ENCODE measurements at regions not wholly inside any gene's neighbourhood (a gene's known extent, or its start where the extent isn't known, plus 50 kb on each side); places are given as distances from the start of the nearest gene placed in this dataset.

- TF ChIP-seq, protein P1, sequence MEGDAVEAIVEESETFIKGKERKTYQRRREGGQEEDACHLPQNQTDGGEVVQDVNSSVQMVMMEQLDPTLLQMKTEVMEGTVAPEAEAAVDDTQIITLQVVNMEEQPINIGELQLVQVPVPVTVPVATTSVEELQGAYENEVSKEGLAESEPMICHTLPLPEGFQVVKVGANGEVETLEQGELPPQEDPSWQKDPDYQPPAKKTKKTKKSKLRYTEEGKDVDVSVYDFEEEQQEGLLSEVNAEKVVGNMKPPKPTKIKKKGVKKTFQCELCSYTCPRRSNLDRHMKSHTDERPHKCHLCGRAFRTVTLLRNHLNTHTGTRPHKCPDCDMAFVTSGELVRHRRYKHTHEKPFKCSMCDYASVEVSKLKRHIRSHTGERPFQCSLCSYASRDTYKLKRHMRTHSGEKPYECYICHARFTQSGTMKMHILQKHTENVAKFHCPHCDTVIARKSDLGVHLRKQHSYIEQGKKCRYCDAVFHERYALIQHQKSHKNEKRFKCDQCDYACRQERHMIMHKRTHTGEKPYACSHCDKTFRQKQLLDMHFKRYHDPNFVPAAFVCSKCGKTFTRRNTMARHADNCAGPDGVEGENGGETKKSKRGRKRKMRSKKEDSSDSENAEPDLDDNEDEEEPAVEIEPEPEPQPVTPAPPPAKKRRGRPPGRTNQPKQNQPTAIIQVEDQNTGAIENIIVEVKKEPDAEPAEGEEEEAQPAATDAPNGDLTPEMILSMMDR (IDR thresholded peaks at IDR 0.05 in 8 of 11, conservative IDR thresholded peaks at IDR 0.05 in 3 of 11): no peak
- no peak for TF ChIP-seq POLR2AphosphoS5 (IDR thresholded peaks at IDR 0.05)
- TF ChIP-seq POLR2A (IDR thresholded peaks at IDR 0.05): no peak
Observed at GRCh38 chr4:167897116-167897515, 195.2 kb upstream of the ANXA10 start.

Measured in spleen (tissue), 7 donors.